ENCODE measurements at regions not wholly inside any gene's neighbourhood (a gene's known extent, or its start where the extent isn't known, plus 50 kb on each side); places are given as distances from the start of the nearest gene placed in this dataset.

- TF ChIP-seq CTCF (IDR thresholded peaks at IDR 0.05): no peak
- Histone ChIP-seq H3K27me3 (no peaks in the 10 kb centered on the region), H3K4me1 (no peaks in the 10 kb centered on the region), H3K36me3 (no peaks in the 10 kb centered on the region), H3K9me3 (no peaks in the 10 kb centered on the region), H3K27ac (no peak overlapping the region), H3K4me3 (no peak overlapping the region)
- 86 to 92% methylated on average over 1 of the region's 1 CpG for WGBS, 2 donors
- DNase-seq: no peak
- ATAC-seq: no peak
- intact Hi-C loops (cut with DNase I): no loop called here
- no peak for FAIRE-seq
These were observed 186.8 kb upstream of the SESN3 start for GRCh38 chr11:95417832-95418231.

DNA sequence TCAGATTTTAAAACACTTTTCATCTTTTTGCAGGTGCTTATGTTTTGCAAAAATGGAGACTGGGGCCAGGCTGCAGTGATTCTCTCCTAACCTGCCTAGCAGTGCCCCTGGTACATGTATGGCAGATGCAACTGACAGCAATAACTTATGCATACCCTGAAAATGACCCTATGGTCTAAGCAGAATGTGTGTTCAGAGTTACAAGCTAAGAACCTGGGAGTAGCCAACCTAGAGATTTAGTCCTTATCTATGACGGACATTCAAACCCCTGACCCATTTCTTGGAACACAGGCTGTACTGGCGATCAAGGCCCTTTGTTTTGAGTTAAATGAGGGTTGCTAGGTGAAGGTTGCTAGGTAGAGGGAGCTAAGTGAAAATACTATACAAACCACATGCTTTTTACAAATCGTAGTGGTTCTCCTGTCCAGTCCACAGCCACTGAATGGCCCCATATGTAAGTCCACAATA, 184.9 kb upstream of the SESN3 start:
- Histone ChIP-seq H3K9me3 (no peaks in the 10 kb centered on the region), H3K27ac (no peak overlapping the region), H3K36me3 (no peaks in the 10 kb centered on the region), H3K4me3 (no peak overlapping the region), H3K4me1 (no peaks in the 10 kb centered on the region), H3K27me3 (no peaks in the 10 kb centered on the region)
- 34 to 53% methylated on average over 3 of the region's 3 CpGs for WGBS, 2 donors
- DNase-seq (no peak), ATAC-seq (peak in 2 of 4 donors; percentile 20 to 38), FAIRE-seq (no peak)
- intact Hi-C loops (cut with DNase I): no loop called here
- no peak for TF ChIP-seq CTCF (IDR thresholded peaks at IDR 0.05)

GRCh38 chr11:95414217-95414616, 183.2 kb upstream of the SESN3 start:
- DNase-seq: no peak
- intact Hi-C loops (cut with DNase I): no loop called here
- Histone ChIP-seq H3K36me3 (no peaks in the 10 kb centered on the region), H3K9me3 (no peaks in the 10 kb centered on the region), H3K4me3 (no peak overlapping the region), H3K4me1 (no peaks in the 10 kb centered on the region), H3K27me3 (no peaks in the 10 kb centered on the region), H3K27ac (no peak overlapping the region)
- no peak for TF ChIP-seq CTCF (IDR thresholded peaks at IDR 0.05)
- WGBS, 2 donors: 63 to 68% methylated on average over 2 of the region's 2 CpGs
- no peak for FAIRE-seq
- ATAC-seq: no peak

DNA sequence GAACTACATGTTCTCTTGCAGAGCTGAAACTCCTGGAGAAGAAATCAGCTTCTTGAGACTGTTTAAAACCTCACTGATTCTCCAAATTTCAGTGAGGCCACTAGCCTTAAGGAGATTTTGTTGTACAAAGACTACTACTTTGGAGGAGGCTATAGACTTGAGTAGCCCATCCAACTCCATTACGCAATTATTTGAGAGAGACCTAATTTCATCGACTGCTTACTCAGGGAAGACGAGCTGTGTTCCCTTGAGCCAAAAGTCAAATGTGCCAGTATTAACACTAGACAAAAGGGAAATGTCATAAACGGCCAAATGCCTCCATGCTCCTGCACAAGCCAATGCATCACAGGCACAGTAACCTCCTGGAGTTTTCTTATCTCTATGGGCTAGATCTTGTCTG, 182.8 kb upstream of the SESN3 start:
- FAIRE-seq (no peak), ATAC-seq (no peak), DNase-seq (no peak)
- no peak for TF ChIP-seq CTCF (IDR thresholded peaks at IDR 0.05)
- WGBS, 2 donors: 67 to 77% methylated on average over 4 of the region's 4 CpGs
- Histone ChIP-seq H3K4me1 (no peaks in the 10 kb centered on the region), H3K27me3 (no peaks in the 10 kb centered on the region), H3K36me3 (no peaks in the 10 kb centered on the region), H3K4me3 (no peak overlapping the region), H3K9me3 (no peaks in the 10 kb centered on the region), H3K27ac (no peak overlapping the region)
- intact Hi-C loops (cut with DNase I): no loop called here

DNA sequence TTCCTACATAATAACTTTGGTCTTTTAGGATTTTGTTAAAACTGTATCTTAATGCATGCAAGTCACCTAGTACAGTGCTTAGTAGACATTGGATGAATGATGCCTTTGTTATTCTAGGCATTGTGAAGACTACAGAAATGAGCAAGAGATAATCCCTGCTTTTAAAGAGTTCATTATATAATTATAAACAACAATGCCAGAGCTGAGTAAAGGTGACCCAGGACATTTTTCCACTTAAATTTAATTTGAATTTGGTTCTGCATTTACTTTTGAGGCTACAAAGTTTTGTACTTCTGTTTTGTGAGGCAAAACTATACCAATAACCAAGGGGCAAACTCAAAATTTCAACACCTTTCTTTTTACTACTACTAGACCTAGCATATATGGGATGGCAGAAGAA, 182.0 kb upstream of the SESN3 start:
- intact Hi-C loops (cut with DNase I): no loop called here
- H3K27ac ChIP-seq: no peak overlapping the region
- no peak overlapping the region for H3K4me3 ChIP-seq
- H3K4me1 ChIP-seq: no peaks in the 10 kb centered on the region
- DNase-seq (no peak), ATAC-seq (no peak), FAIRE-seq (no peak)
- no peaks in the 10 kb centered on the region for H3K27me3 ChIP-seq
- H3K36me3 ChIP-seq: no peaks in the 10 kb centered on the region
- no peaks in the 10 kb centered on the region for H3K9me3 ChIP-seq
- TF ChIP-seq CTCF (IDR thresholded peaks at IDR 0.05): no peak

Data from pancreas (tissue), 10 donors.